T-helper 1 cell treated with Interleukin-12 subunit alpha and Interleukin-12 subunit beta and Interleukin-4 antibody, amounts not matched to agents 30 μg/mL and 1 μg/mL, for 36 hours (primary cell): ENCODE measurements at regions not wholly inside any gene's neighbourhood (a gene's known extent, or its start where the extent isn't known, plus 50 kb on each side); places are given as distances from the start of the nearest gene placed in this dataset.

ENCODE experiments used
- H3K27ac Mint-ChIP-seq: one replicate; pipeline ENCODE4 v1.8.0; 2021; ENCODE audit warnings: mild to moderate bottlenecking, mixed read lengths
- H3K27me3 Mint-ChIP-seq: one replicate; pipeline ENCODE4 v1.8.0; 2021; ENCODE audit warnings: low read depth, mixed read lengths
- H3K36me3 Mint-ChIP-seq: one replicate; pipeline ENCODE4 v1.8.0; 2021; ENCODE audit warnings: low read depth, mixed read lengths
- H3K4me1 Mint-ChIP-seq: one replicate; pipeline ENCODE4 v1.8.0; 2021; ENCODE audit warnings: low read depth, mixed read lengths
- H3K4me3 Mint-ChIP-seq: one replicate; pipeline ENCODE4 v1.8.0; 2021; ENCODE audit warnings: mild to moderate bottlenecking, moderate library complexity, mixed read lengths
- H3K9me3 Mint-ChIP-seq: one replicate; pipeline ENCODE4 v1.8.0; 2021; ENCODE audit warnings: mixed read lengths

DNA sequence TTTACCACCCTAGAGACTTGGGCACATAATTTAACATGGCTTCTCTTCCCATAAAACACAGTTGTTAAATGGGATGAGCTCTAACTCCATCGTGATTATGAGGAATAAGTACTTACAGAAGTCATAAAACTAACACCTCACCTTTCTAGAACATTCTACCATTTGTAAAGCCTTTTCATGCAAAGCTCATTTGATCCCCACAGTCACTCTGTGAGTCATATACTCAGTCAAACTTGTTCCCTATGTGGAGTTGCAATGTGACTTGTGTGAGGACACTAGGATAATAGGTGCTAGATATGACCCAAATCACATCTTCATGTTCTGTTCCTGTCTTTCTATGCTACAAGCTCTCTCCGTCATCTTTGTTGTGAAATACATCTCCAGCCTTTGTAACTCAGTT is 371.7 kb downstream of the WDR11 start:
- Mint-ChIP-seq H3K36me3 (no peaks in the 10 kb centered on the region), H3K27ac (no peak overlapping the region), H3K4me1 (no peaks in the 10 kb centered on the region), H3K9me3 (no peaks in the 10 kb centered on the region), H3K27me3 (no peaks in the 10 kb centered on the region), H3K4me3 (no peak overlapping the region)

DNA sequence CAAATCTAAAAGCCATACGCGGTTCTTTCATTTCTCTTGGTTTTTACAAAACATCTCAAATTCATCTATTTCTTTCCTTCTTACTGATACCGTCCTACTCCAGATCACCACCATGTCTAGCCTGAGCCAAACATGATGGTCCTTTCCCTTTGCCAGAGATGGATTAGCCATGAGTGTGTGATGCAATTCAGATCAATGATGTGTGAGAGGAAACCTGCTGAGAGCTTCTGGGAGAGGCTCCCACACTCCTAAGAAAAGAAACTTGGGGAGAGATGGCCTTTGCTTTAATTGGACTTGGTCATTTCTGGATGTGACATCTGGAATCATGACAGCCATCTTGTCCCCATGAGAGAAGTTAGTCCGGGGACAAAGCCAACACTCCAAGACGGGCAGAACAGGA is 367.2 kb downstream of the FGFR2 start:
- Mint-ChIP-seq H3K27me3 (no peaks in the 10 kb centered on the region), H3K27ac (no peak overlapping the region), H3K36me3 (no peaks in the 10 kb centered on the region), H3K4me3 (no peak overlapping the region), H3K4me1 (no peaks in the 10 kb centered on the region), H3K9me3 (peaks cover 6% of the 10 kb centered on the region)

DNA sequence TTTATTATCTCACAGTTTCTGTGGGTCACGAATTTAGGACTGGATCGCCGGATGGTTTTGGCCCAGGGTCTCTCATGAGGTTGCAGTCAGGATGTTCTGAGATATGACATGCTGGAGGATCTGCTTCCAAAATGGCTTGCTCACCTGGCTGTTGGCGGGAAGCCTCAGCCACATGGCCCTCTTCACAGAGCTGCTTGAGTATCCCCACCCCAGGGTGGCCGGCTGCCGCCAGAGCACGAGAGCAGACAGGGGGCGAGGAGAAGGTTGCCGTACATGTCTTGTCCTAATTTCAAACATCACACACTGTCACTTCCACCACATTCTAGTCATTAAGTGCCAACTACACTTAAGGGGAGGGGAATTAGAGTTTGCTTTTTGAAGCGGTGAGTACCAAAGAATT is 365.8 kb downstream of the FGFR2 start:
- Mint-ChIP-seq H3K27ac (no peak overlapping the region), H3K36me3 (no peaks in the 10 kb centered on the region), H3K27me3 (no peaks in the 10 kb centered on the region), H3K4me1 (no peaks in the 10 kb centered on the region), H3K9me3 (peaks cover 18% of the 10 kb centered on the region), H3K4me3 (no peak overlapping the region)

DNA sequence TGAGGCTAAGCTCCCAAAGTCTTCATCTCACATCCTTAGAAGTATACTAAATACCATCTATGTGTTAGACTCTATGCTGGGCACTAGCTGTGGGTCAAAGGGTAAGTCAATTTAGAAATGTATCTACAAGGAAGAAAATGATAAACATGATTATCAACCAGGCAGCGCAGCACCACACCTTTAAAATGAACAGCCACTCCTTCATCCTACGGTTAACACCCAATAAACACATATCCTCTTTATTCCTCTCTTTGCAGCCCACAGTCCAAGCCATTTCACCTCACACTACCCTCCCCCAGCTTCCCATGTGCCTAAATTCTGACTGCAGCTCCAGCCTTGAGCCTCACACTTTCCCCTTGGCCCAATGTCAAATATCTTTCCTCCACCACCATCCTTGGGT is 362.6 kb downstream of the FGFR2 start:
- H3K27ac Mint-ChIP-seq: no peak overlapping the region

DNA sequence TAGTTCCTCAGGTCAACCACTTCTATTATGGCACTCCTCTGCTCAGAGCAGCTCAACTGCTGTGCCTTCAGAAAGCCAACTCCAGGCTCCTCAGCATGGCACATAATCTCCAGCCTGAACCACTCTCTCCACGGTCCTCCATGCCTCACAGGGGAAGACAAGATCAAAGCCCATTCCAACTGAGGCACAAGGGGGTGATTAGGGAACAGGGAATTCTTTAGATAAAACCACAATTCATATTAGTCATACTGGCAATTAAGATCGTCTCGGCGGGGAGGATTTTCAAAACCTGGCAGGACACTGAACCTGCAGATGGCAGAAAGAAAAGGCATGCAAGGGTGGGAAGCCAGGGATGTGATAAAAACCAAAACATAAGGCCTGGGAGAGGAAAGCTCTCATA is 361.6 kb downstream of the FGFR2 start:
- no peaks in the 10 kb centered on the region for H3K36me3 Mint-ChIP-seq
- no peak overlapping the region for H3K4me3 Mint-ChIP-seq
- H3K27ac Mint-ChIP-seq: no peak overlapping the region
- H3K4me1 Mint-ChIP-seq: no peaks in the 10 kb centered on the region
- no peaks in the 10 kb centered on the region for H3K27me3 Mint-ChIP-seq
- peaks cover 18% of the 10 kb centered on the region for H3K9me3 Mint-ChIP-seq

More for the DNA sequence above, 362.6 kb downstream of the FGFR2 start:
- no peaks in the 10 kb centered on the region for H3K27me3 Mint-ChIP-seq
- H3K9me3 Mint-ChIP-seq: peaks cover 18% of the 10 kb centered on the region
- no peaks in the 10 kb centered on the region for H3K36me3 Mint-ChIP-seq
- no peaks in the 10 kb centered on the region for H3K4me1 Mint-ChIP-seq
- no peak overlapping the region for H3K4me3 Mint-ChIP-seq

DNA sequence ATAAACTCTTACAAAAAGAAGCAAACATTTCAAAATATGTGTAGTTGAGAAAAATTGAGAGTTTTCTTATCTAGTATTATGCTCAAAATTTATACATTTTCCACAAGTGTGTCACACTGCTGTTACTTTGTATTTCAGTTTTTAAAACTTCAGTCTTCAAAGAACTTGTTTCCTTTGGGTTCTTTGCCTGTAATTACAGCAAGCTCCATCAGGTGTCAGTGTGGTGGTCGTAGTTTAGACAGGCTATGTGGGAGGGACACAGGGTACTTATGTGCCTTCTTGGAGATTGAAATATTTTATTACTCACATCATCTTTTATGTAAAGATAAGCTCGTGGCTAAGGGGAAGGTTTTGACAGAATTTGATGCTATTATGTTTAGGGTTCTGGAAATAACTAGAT is 360.5 kb downstream of the FGFR2 start:
- Mint-ChIP-seq H3K36me3 (no peaks in the 10 kb centered on the region), H3K4me1 (no peaks in the 10 kb centered on the region), H3K27me3 (no peaks in the 10 kb centered on the region), H3K4me3 (no peak overlapping the region), H3K9me3 (peaks cover 18% of the 10 kb centered on the region), H3K27ac (no peak overlapping the region)

DNA sequence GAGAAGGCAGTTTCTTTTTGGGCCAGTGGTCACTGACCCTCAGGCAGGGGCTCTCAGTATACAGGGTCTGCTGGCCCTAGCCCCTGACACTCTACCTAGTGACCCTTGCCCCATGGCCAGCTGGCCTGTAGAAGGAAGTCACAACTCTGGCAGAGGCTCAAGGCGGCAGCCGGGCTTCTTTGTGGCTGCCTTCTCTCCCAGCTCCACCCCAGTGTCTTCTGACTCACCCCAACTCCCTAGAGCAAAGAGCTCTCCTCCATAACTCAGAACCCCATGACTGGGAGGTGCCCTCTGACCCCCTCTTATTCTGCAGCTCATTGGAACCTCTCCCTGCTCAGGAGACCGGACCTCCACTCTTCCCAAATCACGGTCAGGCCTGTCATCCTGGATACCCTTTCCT is 358.2 kb downstream of the FGFR2 start:
- peaks cover 18% of the 10 kb centered on the region for H3K9me3 Mint-ChIP-seq
- H3K27me3 Mint-ChIP-seq: no peaks in the 10 kb centered on the region
- H3K27ac Mint-ChIP-seq: no peak overlapping the region
- H3K36me3 Mint-ChIP-seq: no peaks in the 10 kb centered on the region
- H3K4me3 Mint-ChIP-seq: no peak overlapping the region
- no peaks in the 10 kb centered on the region for H3K4me1 Mint-ChIP-seq

DNA sequence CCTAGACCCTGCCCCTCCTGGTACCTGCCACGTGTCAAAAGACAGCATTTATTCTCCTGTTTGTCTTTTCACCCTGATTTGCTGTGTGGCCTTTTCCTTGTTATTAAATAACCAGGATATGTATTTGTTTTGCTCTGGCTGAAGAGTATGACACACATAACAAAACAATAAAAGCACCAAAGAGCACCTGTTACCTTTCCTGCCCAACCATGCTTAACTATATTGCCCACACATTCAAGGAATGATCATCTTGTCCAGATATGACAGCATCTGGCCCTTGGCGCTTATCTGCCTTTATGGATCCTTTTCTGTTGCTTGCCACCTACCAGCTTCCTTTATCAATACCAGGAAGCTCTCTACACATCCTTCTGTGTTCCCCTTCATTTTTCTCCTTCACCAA is 357.7 kb downstream of the FGFR2 start:
- Mint-ChIP-seq H3K4me3 (no peak overlapping the region), H3K36me3 (no peaks in the 10 kb centered on the region), H3K4me1 (no peaks in the 10 kb centered on the region), H3K9me3 (peaks cover 17% of the 10 kb centered on the region), H3K27me3 (no peaks in the 10 kb centered on the region), H3K27ac (no peak overlapping the region)

DNA sequence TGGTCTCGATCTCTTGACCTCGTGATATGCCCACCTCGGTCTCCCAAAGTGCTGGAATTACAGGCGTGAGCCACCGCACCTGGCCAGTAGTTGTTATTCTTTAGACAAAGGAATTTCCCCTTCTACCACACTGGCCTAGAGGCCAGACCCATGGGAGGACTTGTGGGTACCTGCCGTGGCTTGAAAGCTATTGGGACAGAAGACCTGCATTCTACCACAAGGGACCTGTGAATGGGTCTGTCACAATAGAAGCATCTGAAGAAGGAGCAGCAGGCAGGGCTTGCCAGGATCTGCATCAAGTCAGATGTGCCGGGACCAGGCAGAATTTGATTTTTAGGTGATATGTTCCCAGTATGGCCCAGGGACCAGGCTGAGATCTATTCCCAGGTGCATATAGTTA is 356.9 kb downstream of the FGFR2 start:
- Mint-ChIP-seq H3K36me3 (no peaks in the 10 kb centered on the region), H3K4me1 (no peaks in the 10 kb centered on the region), H3K27me3 (no peaks in the 10 kb centered on the region), H3K9me3 (peaks cover 9% of the 10 kb centered on the region), H3K27ac (no peak overlapping the region), H3K4me3 (no peak overlapping the region)

DNA sequence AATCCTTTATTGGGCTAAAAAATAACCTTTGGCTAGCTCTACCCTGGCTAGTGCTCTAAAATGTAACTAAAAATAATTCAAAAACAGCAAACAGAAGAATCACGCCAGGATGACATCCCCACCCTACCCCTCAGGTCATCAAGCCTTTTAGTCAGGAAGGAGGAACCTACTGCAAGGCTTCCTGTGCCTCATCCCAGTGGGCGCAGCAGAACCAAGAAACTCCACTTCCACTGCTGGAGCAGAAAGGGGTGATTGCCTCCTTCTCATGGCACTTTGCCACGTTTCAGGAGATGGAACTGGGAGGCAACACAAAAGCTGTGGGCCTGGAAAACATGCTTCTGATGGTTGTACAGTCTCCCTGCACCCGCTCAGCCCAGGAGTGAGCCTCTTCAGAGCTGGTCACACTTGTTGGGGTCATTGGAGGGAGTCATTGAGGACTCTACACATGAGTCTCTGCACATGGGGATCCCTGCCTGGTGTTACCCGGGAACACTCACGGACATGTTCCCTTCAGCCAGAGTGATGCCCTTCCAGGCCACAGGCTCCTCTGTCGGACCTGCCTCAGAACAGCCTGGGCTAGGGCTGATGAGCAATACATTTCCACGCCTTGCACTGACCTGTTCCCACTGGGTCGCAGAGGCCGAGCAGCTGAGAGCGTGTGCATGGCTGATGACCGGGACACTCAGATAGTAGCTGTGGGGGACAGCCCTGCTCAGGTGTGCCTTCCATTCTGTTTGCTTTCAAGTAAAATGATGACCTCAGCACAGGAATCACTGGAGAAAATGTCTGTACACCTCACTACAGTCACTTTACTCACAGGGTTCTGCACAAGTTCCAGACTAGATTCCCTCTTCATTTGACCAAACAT is 355.3 kb downstream of the FGFR2 start:
- Mint-ChIP-seq H3K4me3 (no peak overlapping the region), H3K9me3 (no peaks in the 10 kb centered on the region), H3K4me1 (no peaks in the 10 kb centered on the region), H3K36me3 (no peaks in the 10 kb centered on the region), H3K27ac (no peak overlapping the region), H3K27me3 (no peaks in the 10 kb centered on the region)

DNA sequence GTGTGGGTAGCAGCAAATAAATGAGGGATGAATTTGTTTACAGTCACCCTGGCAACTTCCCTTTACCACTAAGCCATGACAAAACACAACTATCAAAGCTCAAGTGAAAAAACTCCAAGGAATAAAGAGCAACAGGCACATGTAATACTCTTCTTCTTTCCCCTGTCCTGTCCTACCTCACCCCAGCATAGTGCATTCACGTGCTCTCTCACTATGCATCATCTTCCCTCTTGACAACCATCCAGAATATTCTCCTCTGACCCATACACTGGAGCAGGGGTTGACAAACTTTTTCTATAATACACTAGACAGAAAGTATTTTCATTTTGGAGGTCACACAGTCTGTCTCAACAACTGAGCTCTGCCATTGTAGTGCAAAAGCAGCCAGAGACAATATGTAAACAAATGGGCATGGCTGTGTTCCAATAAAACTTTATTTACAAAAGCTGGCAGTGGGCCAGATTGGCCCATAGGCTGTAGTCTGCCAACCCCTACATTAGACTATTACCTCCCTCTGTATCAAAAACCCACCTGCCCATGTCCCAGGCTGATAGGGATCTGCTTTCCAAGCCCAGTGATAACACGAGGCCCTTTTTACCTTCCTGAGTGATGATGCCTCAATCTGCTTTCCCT is 354.5 kb downstream of the FGFR2 start:
- no peak overlapping the region for H3K27ac Mint-ChIP-seq
- H3K4me3 Mint-ChIP-seq: no peak overlapping the region
- H3K9me3 Mint-ChIP-seq: no peaks in the 10 kb centered on the region
- no peaks in the 10 kb centered on the region for H3K27me3 Mint-ChIP-seq
- H3K36me3 Mint-ChIP-seq: no peaks in the 10 kb centered on the region
- no peaks in the 10 kb centered on the region for H3K4me1 Mint-ChIP-seq

DNA sequence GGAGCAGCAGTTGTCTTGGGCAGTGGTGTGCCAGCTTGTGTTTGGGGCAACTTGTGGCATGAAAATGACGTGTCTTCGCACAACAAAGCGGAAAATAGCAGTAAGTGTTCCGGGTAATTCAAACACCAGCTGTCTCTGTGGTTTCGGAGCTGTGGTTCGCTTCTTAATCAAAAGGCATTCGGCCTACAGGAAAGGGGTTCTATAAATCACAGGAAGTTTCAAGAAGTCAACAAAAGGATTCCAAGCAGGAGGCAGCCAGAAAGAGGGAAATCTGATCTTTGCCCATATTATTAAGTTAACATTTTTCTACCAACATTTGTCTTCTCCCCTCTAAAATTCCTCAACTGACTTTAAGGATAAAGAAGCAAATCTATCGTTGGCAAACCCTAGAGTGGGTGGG is 353.4 kb downstream of the FGFR2 start:
- Mint-ChIP-seq H3K4me1 (no peaks in the 10 kb centered on the region), H3K27ac (no peak overlapping the region), H3K9me3 (no peaks in the 10 kb centered on the region)

DNA sequence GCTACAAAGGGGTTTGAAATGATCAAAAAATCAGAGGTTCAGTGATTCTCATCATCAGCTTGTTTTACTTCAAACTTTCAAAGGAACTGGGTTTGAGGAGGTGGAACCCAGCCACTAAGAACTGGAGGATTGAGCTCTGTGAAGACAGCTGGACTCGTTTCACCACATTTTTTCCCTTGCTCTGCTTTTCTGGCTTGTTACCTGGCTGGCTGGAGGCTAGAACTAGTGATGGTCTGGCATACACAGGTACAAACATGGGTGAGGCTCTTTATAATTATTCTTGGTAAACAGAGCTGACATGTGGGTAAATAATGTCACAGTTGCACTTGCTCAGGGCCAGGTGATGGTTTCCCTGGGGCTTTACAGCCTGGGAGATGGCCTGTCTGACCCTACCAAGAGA is 352.5 kb downstream of the FGFR2 start:
- Mint-ChIP-seq H3K36me3 (no peaks in the 10 kb centered on the region), H3K27ac (no peak overlapping the region), H3K4me3 (no peak overlapping the region), H3K4me1 (no peaks in the 10 kb centered on the region), H3K27me3 (no peaks in the 10 kb centered on the region), H3K9me3 (no peaks in the 10 kb centered on the region)

More for the DNA sequence above, 353.4 kb downstream of the FGFR2 start:
- Mint-ChIP-seq H3K4me3 (no peak overlapping the region), H3K36me3 (no peaks in the 10 kb centered on the region), H3K27me3 (no peaks in the 10 kb centered on the region)

DNA sequence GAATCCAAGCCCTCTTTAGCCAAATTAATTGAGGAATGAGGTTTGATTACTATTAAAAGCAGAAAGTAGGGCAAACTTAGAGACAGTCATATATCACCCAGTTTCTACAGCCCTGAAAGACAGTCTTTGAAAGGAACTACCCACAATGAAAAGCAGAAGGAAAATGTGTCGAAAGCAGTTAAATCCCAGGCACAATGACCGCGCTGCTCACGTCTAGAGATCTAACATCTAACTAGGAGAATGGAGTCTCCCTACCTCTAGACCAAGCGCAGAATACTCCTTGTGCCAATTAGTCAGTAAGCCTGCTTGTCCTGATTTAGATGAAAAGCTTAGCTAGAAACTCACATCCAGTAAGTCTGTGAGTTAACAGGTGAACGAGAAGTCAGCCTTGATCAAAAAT is 350.0 kb downstream of the FGFR2 start:
- Mint-ChIP-seq H3K36me3 (no peaks in the 10 kb centered on the region), H3K4me3 (no peak overlapping the region), H3K9me3 (no peaks in the 10 kb centered on the region), H3K27ac (no peak overlapping the region), H3K27me3 (no peaks in the 10 kb centered on the region), H3K4me1 (no peaks in the 10 kb centered on the region)

DNA sequence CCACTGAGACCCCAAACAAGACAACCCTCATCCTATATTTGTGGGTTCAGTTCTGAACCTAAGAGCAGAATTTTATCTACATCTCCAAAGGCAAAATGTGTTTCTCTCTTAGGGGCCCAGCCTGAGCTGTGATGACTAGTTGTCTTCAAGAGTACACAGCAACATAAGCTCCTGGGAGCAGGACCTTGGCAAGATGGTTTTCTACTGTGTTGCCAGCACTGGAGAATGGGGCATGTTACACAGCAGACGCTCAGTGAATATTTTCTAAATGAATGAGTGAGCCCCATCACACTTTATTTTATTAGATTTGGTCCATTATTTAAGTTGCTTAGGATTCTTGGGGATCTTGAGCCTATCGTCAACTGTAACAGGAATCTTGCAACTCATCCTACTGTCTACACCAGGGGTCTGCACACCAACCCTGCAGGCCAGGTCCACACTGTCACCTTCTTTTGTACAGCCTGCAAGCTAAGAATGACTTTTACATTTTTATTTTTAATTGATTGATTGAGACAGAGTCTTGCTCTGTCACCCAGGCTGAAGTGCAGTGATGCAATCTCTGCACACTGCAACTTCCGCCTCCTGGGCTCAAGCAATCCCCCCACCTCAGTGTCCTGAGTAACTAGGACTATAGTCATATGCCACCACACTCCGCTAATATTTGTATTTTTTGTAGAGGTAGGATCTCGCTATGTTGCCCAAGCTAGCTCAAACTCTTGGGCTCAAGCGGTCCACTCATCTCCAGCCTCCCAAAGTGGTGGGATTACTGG is 347.1 kb downstream of the FGFR2 start:
- Mint-ChIP-seq H3K36me3 (no peaks in the 10 kb centered on the region), H3K27me3 (no peaks in the 10 kb centered on the region), H3K27ac (no peak overlapping the region), H3K4me3 (no peak overlapping the region), H3K9me3 (no peaks in the 10 kb centered on the region), H3K4me1 (no peaks in the 10 kb centered on the region)
